H9 (cell line): ENCODE measurements at regions not wholly inside any gene's neighbourhood (a gene's known extent, or its start where the extent isn't known, plus 50 kb on each side); places are given as distances from the start of the nearest gene placed in this dataset.
"Not testable (repeated sequence)": the region's sequence is repeated elsewhere in the genome, so short reads cannot be mapped to it uniquely, and the experiment has no call there.

Experiments used
- DNase-seq: peaks from one replicate; pipeline ENCODE4 v3.0.0-alpha.2; 2017
- H2AFZ ChIP-seq: one replicate; pipeline ENCODE4 v1.6.1; 2013; ENCODE audit warnings: mild to moderate bottlenecking, low read length, control low read depth, moderate library complexity
- H2AK5ac ChIP-seq: 2 replicates; pipeline ENCODE4 v1.6.1; 2013; ENCODE audit warnings: low read length, control low read depth, mixed read lengths; ENCODE audit not compliant: insufficient read length
- H2BK120ac ChIP-seq: one replicate; pipeline ENCODE4 v1.6.1; 2013; ENCODE audit warnings: low read depth, mild to moderate bottlenecking, low read length, control low read depth, inconsistent platforms; ENCODE audit not compliant: poor library complexity, severe bottlenecking
- H2BK12ac ChIP-seq: 2 replicates; pipeline ENCODE4 v1.6.1; 2013; ENCODE audit warnings: low read length, control low read depth, mixed read lengths, low read depth; ENCODE audit not compliant: insufficient read length
- H2BK15ac ChIP-seq: 2 replicates; pipeline ENCODE4 v1.6.1; 2013; ENCODE audit warnings: low read depth, low read length, control low read depth
- H2BK20ac ChIP-seq: one replicate; pipeline ENCODE4 v1.6.1; 2013; ENCODE audit warnings: low read depth, mild to moderate bottlenecking, low read length, control low read depth, inconsistent platforms; ENCODE audit not compliant: poor library complexity, severe bottlenecking
- H2BK5ac ChIP-seq: 2 replicates; pipeline ENCODE4 v1.6.1; 2013; ENCODE audit warnings: low read length, control low read depth, mixed read lengths; ENCODE audit not compliant: insufficient read length
- H3K14ac ChIP-seq: 2 replicates; pipeline ENCODE4 v1.6.1; 2013; ENCODE audit warnings: low read length, control low read depth; ENCODE audit not compliant: insufficient read depth
- H3K18ac ChIP-seq: 2 replicates; pipeline ENCODE4 v1.6.1; 2013; ENCODE audit warnings: low read depth, mild to moderate bottlenecking, mixed read lengths, low read length, control low read depth; ENCODE audit not compliant: insufficient read length
- H3K23ac ChIP-seq: 2 replicates; pipeline ENCODE4 v1.6.1; 2013; ENCODE audit warnings: low read length, control low read depth, mixed read lengths, low read depth; ENCODE audit not compliant: insufficient read length
- H3K23me2 ChIP-seq: 2 replicates; pipeline ENCODE4 v1.6.1; 2013; ENCODE audit warnings: low read depth, mild to moderate bottlenecking, mixed read lengths, low read length, control low read depth; ENCODE audit not compliant: insufficient read length, poor library complexity, severe bottlenecking
- H3K27ac ChIP-seq: 2 replicates; pipeline ENCODE4 v1.5.1; 2013; ENCODE audit warnings: low read length, control low read depth, mixed read lengths, low read depth; ENCODE audit not compliant: insufficient read length
- H3K27me3 ChIP-seq: 2 replicates; pipeline ENCODE4 v1.6.1; 2013; ENCODE audit warnings: low read length, control low read depth, inconsistent platforms; ENCODE audit not compliant: insufficient read depth
- H3K4ac ChIP-seq: 2 replicates; pipeline ENCODE4 v1.6.1; 2013; ENCODE audit warnings: low read depth, mild to moderate bottlenecking, control low read depth, inconsistent platforms, low read length, moderate library complexity
- H3K4me1 ChIP-seq: 2 replicates; pipeline ENCODE4 v1.6.1; 2013; ENCODE audit warnings: low read length, control low read depth, inconsistent platforms; ENCODE audit not compliant: insufficient read depth
- H3K4me2 ChIP-seq: 2 replicates; pipeline ENCODE4 v1.6.1; 2013; ENCODE audit warnings: low read length, control low read depth, mixed read lengths; ENCODE audit not compliant: insufficient read length, insufficient read depth
- H3K56ac ChIP-seq: 2 replicates; pipeline ENCODE4 v1.6.1; 2013; ENCODE audit warnings: low read depth, mild to moderate bottlenecking, mixed read lengths, low read length, control low read depth; ENCODE audit not compliant: insufficient read length
- H3K79me1 ChIP-seq: 2 replicates; pipeline ENCODE4 v1.6.1; 2013; ENCODE audit warnings: low read depth, mild to moderate bottlenecking, moderate library complexity, low read length, control low read depth, inconsistent platforms; ENCODE audit not compliant: insufficient read depth, poor library complexity, severe bottlenecking
- H3K79me2 ChIP-seq: 2 replicates; pipeline ENCODE4 v1.6.1; 2013; ENCODE audit warnings: low read length, control low read depth, inconsistent platforms; ENCODE audit not compliant: insufficient read depth
- H3K9ac ChIP-seq: 2 replicates; pipeline ENCODE4 v1.6.1; 2013; ENCODE audit warnings: low read length, control low read depth, mixed read lengths; ENCODE audit not compliant: insufficient read length; ENCODE audit errors: extremely low read depth
- H3K9me3 ChIP-seq: one replicate; pipeline ENCODE4 v1.6.1; 2013; ENCODE audit warnings: low read depth, low read length, inconsistent platforms; ENCODE audit not compliant: control insufficient read depth
- H3T11ph ChIP-seq: one replicate; pipeline ENCODE4 v1.6.1; 2013; ENCODE audit warnings: mild to moderate bottlenecking, low read length, control low read depth, inconsistent platforms
- H4K20me1 ChIP-seq: one replicate; pipeline ENCODE4 v1.6.1; 2013; ENCODE audit not compliant: control insufficient read depth, insufficient read length, insufficient read depth
- H4K5ac ChIP-seq: 2 replicates; pipeline ENCODE4 v1.6.1; 2013; ENCODE audit warnings: low read depth, mild to moderate bottlenecking, mixed read lengths, low read length, control low read depth; ENCODE audit not compliant: insufficient read length
- H4K8ac ChIP-seq: replicated peaks from 2 replicates; pipeline ENCODE4 v1.6.1; 2013; ENCODE audit warnings: low read length, control low read depth, mixed read lengths, low read depth; ENCODE audit not compliant: insufficient read length
- H4K91ac ChIP-seq: 2 replicates; pipeline ENCODE4 v1.6.1; 2013; ENCODE audit warnings: low read depth, mild to moderate bottlenecking, moderate library complexity, mixed read lengths, low read length, control low read depth; ENCODE audit not compliant: insufficient read length
- H3K27ac Mint-ChIP-seq, 3 experiments: 2 replicates in 2 of 3; 3 replicates in 1 of 3; pipeline ENCODE4 v1.8.0; 2020 to 2021; ENCODE audit warnings: mixed read lengths in 3 of 3, mild to moderate bottlenecking in 1 of 3, moderate library complexity in 1 of 3
- H3K27me3 Mint-ChIP-seq: 2 replicates; pipeline ENCODE4 v1.8.0; 2021; ENCODE audit warnings: low read depth, mild to moderate bottlenecking, moderate library complexity, mixed read lengths
- H3K36me3 Mint-ChIP-seq, 3 experiments: 2 replicates in 2 of 3; 3 replicates in 1 of 3; pipeline ENCODE4 v1.8.0; 2020 to 2021; ENCODE audit warnings: low read depth in 3 of 3, mixed read lengths in 3 of 3; ENCODE audit not compliant: insufficient read depth in 1 of 3
- H3K4me1 Mint-ChIP-seq, 2 experiments: 2 replicates each; pipeline ENCODE4 v1.8.0; 2020; ENCODE audit warnings: mixed read lengths in 2 of 2
- H3K4me3 Mint-ChIP-seq, 2 experiments: 2 replicates in 1 of 2; 3 replicates in 1 of 2; pipeline ENCODE4 v1.8.0; 2020 to 2021; ENCODE audit warnings: mild to moderate bottlenecking in 2 of 2, mixed read lengths in 2 of 2, moderate library complexity in 1 of 2
- H3K9me3 Mint-ChIP-seq, 2 experiments: 2 replicates in 1 of 2; 3 replicates in 1 of 2; pipeline ENCODE4 v1.8.0; 2020; ENCODE audit warnings: mild to moderate bottlenecking in 2 of 2, mixed read lengths in 2 of 2, moderate library complexity in 1 of 2
- WGBS: extraction: QIAGEN DNeasy Blood & Tissue Kit; methylation state at CpG from one replicate; pipeline ENCODE4 v1.1.7; 2013; ENCODE audit warnings: missing lambda C conversion rate, low lambda C conversion rate, mixed read lengths; ENCODE audit not compliant: insufficient read length; ENCODE audit errors: extremely low coverage; 5-methylcytosine and 5-hydroxymethylcytosine counted together

DNA sequence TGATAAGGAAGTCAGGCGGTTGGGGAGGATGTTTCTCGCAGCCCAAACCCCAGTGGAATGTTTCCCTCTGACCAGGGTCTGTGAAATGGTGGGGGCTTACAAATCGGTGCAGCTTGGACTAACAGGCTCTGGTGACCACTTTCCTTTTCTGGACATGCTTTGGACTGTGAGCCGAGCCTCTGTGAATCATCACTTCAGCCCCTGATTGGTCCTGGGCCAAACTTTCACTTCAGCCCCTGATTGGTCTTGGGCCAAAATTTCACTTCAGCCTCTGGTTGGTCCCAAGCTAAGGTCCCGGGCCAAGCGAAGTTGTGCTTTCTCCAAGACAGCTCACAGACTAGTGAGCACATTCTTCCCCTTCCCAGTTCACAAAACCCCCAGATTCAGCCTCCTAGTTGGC lies 223.7 kb upstream of the ANKRD20A1 start:
- H3K36me3 Mint-ChIP-seq, H3K27me3 Mint-ChIP-seq, H3K9me3 ChIP-seq, H3K79me1 ChIP-seq, H3K56ac ChIP-seq, H3K27ac Mint-ChIP-seq, H3K27ac ChIP-seq, H2BK120ac ChIP-seq, H4K20me1 ChIP-seq, H3K23me2 ChIP-seq, H2BK15ac ChIP-seq, H3K23ac ChIP-seq, DNase-seq, H3K79me2 ChIP-seq, H3K4me1 ChIP-seq, H2BK5ac ChIP-seq, H3K4me1 Mint-ChIP-seq, H4K5ac ChIP-seq, H2AFZ ChIP-seq, H3K4me3 Mint-ChIP-seq, H2BK12ac ChIP-seq, H3K9me3 Mint-ChIP-seq, H3T11ph ChIP-seq, H2AK5ac ChIP-seq, H3K14ac ChIP-seq, H4K91ac ChIP-seq, H4K8ac ChIP-seq, H3K18ac ChIP-seq, H3K27me3 ChIP-seq, H3K4me2 ChIP-seq, H2BK20ac ChIP-seq, H3K9ac ChIP-seq, H3K4ac ChIP-seq: not testable (repeated sequence)
- WGBS, result no CpG with 5 or more reads among the region's 6 CpGs

DNA sequence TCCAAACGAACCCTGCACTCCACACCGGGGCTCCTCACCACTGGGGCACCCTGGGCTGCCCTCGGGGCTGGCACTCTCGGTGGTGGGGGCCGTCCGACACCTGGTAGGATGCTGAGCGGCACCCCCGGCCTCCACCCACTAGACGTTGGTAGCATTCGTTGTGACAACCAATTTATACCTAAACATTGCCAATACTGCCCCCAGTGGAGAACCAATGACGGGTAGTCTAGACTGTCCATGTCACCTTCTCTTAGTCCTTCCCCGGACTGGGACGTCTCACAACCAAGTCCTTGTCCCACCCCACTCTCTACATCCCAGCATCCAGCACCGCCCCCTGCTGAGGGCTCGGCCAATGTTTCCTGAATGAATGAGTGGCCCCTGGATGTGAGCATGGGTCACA lies 246.8 kb upstream of the ANKRD20A1 start:
- H3K4me3 Mint-ChIP-seq, H3K23ac ChIP-seq, H3K27ac Mint-ChIP-seq, H3T11ph ChIP-seq, H2AFZ ChIP-seq, H3K4me1 Mint-ChIP-seq, H3K79me2 ChIP-seq, H4K8ac ChIP-seq, H2BK20ac ChIP-seq, H3K79me1 ChIP-seq, H4K20me1 ChIP-seq, H3K27me3 ChIP-seq, H3K9ac ChIP-seq, H2BK15ac ChIP-seq, H2AK5ac ChIP-seq, H3K23me2 ChIP-seq, H2BK12ac ChIP-seq, H3K4me2 ChIP-seq, H3K9me3 Mint-ChIP-seq, H3K27me3 Mint-ChIP-seq, H3K4ac ChIP-seq, H3K27ac ChIP-seq, H3K36me3 Mint-ChIP-seq, H3K14ac ChIP-seq, H4K91ac ChIP-seq, H3K9me3 ChIP-seq, H3K4me1 ChIP-seq, H3K56ac ChIP-seq, H4K5ac ChIP-seq, H2BK5ac ChIP-seq, H3K18ac ChIP-seq, H2BK120ac ChIP-seq: not testable (repeated sequence)
- peak; percentile 28 for DNase-seq
- no CpG with 5 or more reads among the region's 15 CpGs for WGBS

DNA sequence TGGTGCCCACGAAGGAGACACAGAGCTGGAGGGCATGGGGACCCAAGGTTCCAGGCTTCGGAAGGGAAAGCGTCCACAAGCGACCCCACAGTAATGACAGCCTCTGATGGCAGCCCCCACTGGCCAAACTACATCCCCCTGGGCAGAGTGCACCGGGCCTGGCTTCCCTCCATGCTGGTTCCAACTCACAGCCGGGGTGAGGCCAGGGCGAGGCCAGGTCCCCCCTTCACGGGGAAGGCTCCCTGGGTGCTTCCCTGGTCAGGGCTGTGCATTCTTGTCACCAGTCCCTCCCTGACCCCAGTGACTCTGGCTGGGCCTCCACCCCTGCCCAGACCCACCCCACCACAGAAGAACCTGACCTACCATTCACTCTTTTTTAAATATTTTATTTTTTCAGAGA lies 248.9 kb upstream of the ANKRD20A1 start:
- not testable (repeated sequence) for H3K79me2 ChIP-seq, H2BK15ac ChIP-seq
- WGBS, result no CpG with 5 or more reads among the region's 8 CpGs

More for the DNA sequence above, 248.9 kb upstream of the ANKRD20A1 start:
- not testable (repeated sequence) for H3K23me2 ChIP-seq, H3K27me3 Mint-ChIP-seq, H3K9me3 Mint-ChIP-seq, H3K56ac ChIP-seq, H2BK120ac ChIP-seq, H3K4me3 Mint-ChIP-seq, H3K9me3 ChIP-seq, H2AK5ac ChIP-seq, H3K4me1 ChIP-seq, H3K23ac ChIP-seq, H2BK20ac ChIP-seq, H3K4me2 ChIP-seq, H3K4me1 Mint-ChIP-seq, H3K36me3 Mint-ChIP-seq, H3K4ac ChIP-seq, H3T11ph ChIP-seq, H4K5ac ChIP-seq, H3K27ac ChIP-seq, H4K20me1 ChIP-seq, H3K27ac Mint-ChIP-seq, H3K79me1 ChIP-seq, H3K14ac ChIP-seq, H2AFZ ChIP-seq, H2BK5ac ChIP-seq, H3K27me3 ChIP-seq, H3K9ac ChIP-seq, H2BK12ac ChIP-seq, H4K91ac ChIP-seq, H3K18ac ChIP-seq, DNase-seq, H4K8ac ChIP-seq
